NB4 (cell line): ENCODE measurements at regions not wholly inside any gene's neighbourhood (a gene's known extent, or its start where the extent isn't known, plus 50 kb on each side); places are given as distances from the start of the nearest gene placed in this dataset.

Experiments
- DNase-seq: peaks from one replicate; pipeline ENCODE4 v3.0.0; 2010; ENCODE audit warnings: low read depth
- H3K4me3 ChIP-seq: one replicate; pipeline ENCODE4 v1.5.1; 2011; ENCODE audit warnings: mild to moderate bottlenecking, low read depth, low read length, moderate library complexity
- CTCF ChIP-seq: IDR thresholded peaks from one replicate; pipeline ENCODE4 v1.5.1; 2012; ENCODE audit warnings: low read depth, low read length
- MAX ChIP-seq: IDR thresholded peaks from 2 replicates; pipeline ENCODE4 v1.6.1; 2011; ENCODE audit warnings: low read depth, low read length
- MYC ChIP-seq: IDR thresholded peaks from 2 replicates; pipeline ENCODE4 v1.6.1; 2011; ENCODE audit warnings: low read depth, low read length
- POLR2A ChIP-seq: IDR thresholded peaks from 2 replicates; pipeline ENCODE4 v1.6.1; 2011; ENCODE audit warnings: mild to moderate bottlenecking; ENCODE audit not compliant: insufficient read length; ENCODE audit errors: extremely low read depth

GRCh38 chr3:89859757-89860156, 752.3 kb downstream of the EPHA3 start:
- no peak for DNase-seq
- no peak for TF ChIP-seq MAX
- no peak for TF ChIP-seq MYC
- no peak for TF ChIP-seq POLR2A
- TF ChIP-seq CTCF: no peak
- no peak overlapping the region for H3K4me3 ChIP-seq

GRCh38 chr3:89867286-89867685, 759.9 kb downstream of the EPHA3 start:
- no peak for TF ChIP-seq MAX
- no peak for TF ChIP-seq POLR2A
- TF ChIP-seq CTCF: no peak
- no peak for TF ChIP-seq MYC
- no peak overlapping the region for H3K4me3 ChIP-seq
- no peak for DNase-seq

- no peak for DNase-seq
- no peak for TF ChIP-seq MYC
- TF ChIP-seq MAX: no peak
- no peak for TF ChIP-seq POLR2A
- no peak for TF ChIP-seq CTCF
These were observed 768.7 kb downstream of the EPHA3 start for GRCh38 chr3:89876116-89876515.

GRCh38 chr3:89877230-89877629, 769.8 kb downstream of the EPHA3 start:
- no peak overlapping the region for H3K4me3 ChIP-seq
- TF ChIP-seq MYC: no peak
- no peak for TF ChIP-seq MAX
- TF ChIP-seq CTCF: no peak
- no peak for TF ChIP-seq POLR2A
- no peak for DNase-seq

More at GRCh38 chr3:89876116-89876515, 768.7 kb downstream of the EPHA3 start:
- H3K4me3 ChIP-seq: no peak overlapping the region

- H3K4me3 ChIP-seq: no peak overlapping the region
- TF ChIP-seq CTCF: no peak
- TF ChIP-seq POLR2A: no peak
- no peak for TF ChIP-seq MYC
- TF ChIP-seq MAX: no peak
- DNase-seq: no peak
These were observed 782.0 kb downstream of the EPHA3 start for GRCh38 chr3:89889386-89889785.

GRCh38 chr3:89908711-89909213, 801.3 kb downstream of the EPHA3 start:
- TF ChIP-seq POLR2A (no peak), CTCF (no peak), MAX (no peak), MYC (no peak)
- no peak overlapping the region for H3K4me3 ChIP-seq
- DNase-seq: no peak
